GM23338 (cell line): ENCODE measurements at regions not wholly inside any gene's neighbourhood (a gene's known extent, or its start where the extent isn't known, plus 50 kb on each side); places are given as distances from the start of the nearest gene placed in this dataset.

Experiments used
- ATAC-seq: fragments of 200-7000 bp; cut with Tn5 transposase; 3 replicates; pipeline ENCODE4 v1.9.1; 2020
- DNase-seq: peaks from one replicate; pipeline ENCODE4 v3.0.0-alpha.2; 2015; ENCODE audit warnings: low spot score
- H2AFZ ChIP-seq: fragments of 200-600 bp; sonication (generic); 2 replicates; pipeline ENCODE4 v1.8.0; 2016; ENCODE audit warnings: antibody characterized with exemption, mild to moderate bottlenecking, moderate library complexity
- H3F3A ChIP-seq: fragments of 200-600 bp; sonication (generic); replicated peaks from 2 replicates; pipeline ENCODE4 v1.8.0; 2017; ENCODE audit warnings: antibody characterized with exemption, mixed run types, low read depth
- H3K27ac ChIP-seq: fragments of 200-600 bp; sonication (generic); 2 replicates; pipeline ENCODE4 v1.6.1; 2016; ENCODE audit warnings: low read depth
- H3K27me3 ChIP-seq: fragments of 200-600 bp; sonication (generic); 2 replicates; pipeline ENCODE4 v1.8.0; 2016; ENCODE audit warnings: mild to moderate bottlenecking, mixed run types, moderate library complexity; ENCODE audit not compliant: insufficient read depth
- H3K36me3 ChIP-seq: fragments of 200-600 bp; sonication (generic); 2 replicates; pipeline ENCODE4 v1.8.0; 2016; ENCODE audit warnings: mild to moderate bottlenecking; ENCODE audit not compliant: insufficient read depth
- H3K4me1 ChIP-seq: fragments of 200-600 bp; sonication (generic); 2 replicates; pipeline ENCODE4 v1.8.0; 2016; ENCODE audit warnings: mild to moderate bottlenecking, moderate library complexity; ENCODE audit not compliant: insufficient read depth
- H3K4me2 ChIP-seq: fragments of 200-600 bp; sonication (generic); 2 replicates; pipeline ENCODE4 v1.7.1; 2017; ENCODE audit warnings: mixed run types
- H3K4me3 ChIP-seq: fragments of 200-600 bp; sonication (generic); 2 replicates; pipeline ENCODE4 v1.6.1; 2016; ENCODE audit warnings: mixed run types
- H3K79me2 ChIP-seq: fragments of 200-600 bp; sonication (generic); replicated peaks from 2 replicates; pipeline ENCODE4 v1.8.0; 2017; ENCODE audit warnings: mild to moderate bottlenecking; ENCODE audit not compliant: insufficient read depth
- H3K9me2 ChIP-seq: fragments of 200-600 bp; sonication (generic); 2 replicates; pipeline ENCODE4 v1.8.0; 2017; ENCODE audit not compliant: insufficient read depth
- H4K20me1 ChIP-seq: fragments of 200-600 bp; sonication (generic); replicated peaks from 2 replicates; pipeline ENCODE4 v1.8.0; 2017; ENCODE audit warnings: mild to moderate bottlenecking; ENCODE audit not compliant: insufficient read depth
- H3K27ac Mint-ChIP-seq: 2 replicates; pipeline ENCODE4 v1.8.0; 2020; ENCODE audit warnings: inconsistent platforms, mild to moderate bottlenecking, moderate library complexity, mixed read lengths
- H3K27me3 Mint-ChIP-seq: 3 replicates; pipeline ENCODE4 v1.8.0; 2022; ENCODE audit warnings: low read depth, mild to moderate bottlenecking, moderate library complexity, mixed read lengths, inconsistent platforms; ENCODE audit not compliant: insufficient read depth, poor library complexity
- H3K36me3 Mint-ChIP-seq: 3 replicates; pipeline ENCODE4 v1.8.0; 2021; ENCODE audit warnings: low read depth, mild to moderate bottlenecking, inconsistent platforms, moderate library complexity, mixed read lengths
- H3K4me1 Mint-ChIP-seq: 3 replicates; pipeline ENCODE4 v1.8.0; 2020; ENCODE audit warnings: mild to moderate bottlenecking, inconsistent platforms, mixed read lengths
- H3K4me3 Mint-ChIP-seq: 3 replicates; pipeline ENCODE4 v1.8.0; 2021; ENCODE audit warnings: moderate library complexity, mild to moderate bottlenecking, inconsistent platforms, mixed read lengths
- H3K9me3 Mint-ChIP-seq: 3 replicates; pipeline ENCODE4 v1.8.0; 2020; ENCODE audit warnings: moderate library complexity, mild to moderate bottlenecking, inconsistent platforms, mixed read lengths
- CREB1 ChIP-seq: fragments of 250-450 bp; sonication (Bioruptor Pico); IDR thresholded peaks from 2 replicates; pipeline ENCODE4 v1.5.0; 2020; ENCODE audit warnings: low read depth, mild to moderate bottlenecking, moderate library complexity
- EZH2 ChIP-seq: fragments of 200-600 bp; sonication (generic); IDR thresholded peaks from one replicate; pipeline ENCODE4 v1.8.0; 2017; ENCODE audit warnings: antibody characterized with exemption, mild to moderate bottlenecking, low read depth; ENCODE audit not compliant: unreplicated experiment
- EZH2phosphoT487 ChIP-seq: fragments of 200-600 bp; sonication (generic); IDR thresholded peaks from one replicate; pipeline ENCODE4 v1.8.1; 2018; ENCODE audit warnings: antibody characterized with exemption; ENCODE audit not compliant: unreplicated experiment
- JUNB ChIP-seq: IDR thresholded peaks from one replicate; pipeline ENCODE4 v1.6.1; 2016; ENCODE audit warnings: antibody characterized with exemption; ENCODE audit not compliant: unreplicated experiment
- NANOG ChIP-seq: IDR thresholded peaks from 2 replicates; pipeline ENCODE4 v1.6.1; 2016; ENCODE audit warnings: antibody characterized with exemption, borderline replicate concordance
- POLR2AphosphoS5 ChIP-seq: IDR thresholded peaks from 2 replicates; pipeline ENCODE4 v1.6.1; 2016; ENCODE audit warnings: antibody characterized with exemption, low read depth
- STAT1 ChIP-seq: IDR thresholded peaks from one replicate; pipeline ENCODE4 v1.6.1; 2016; ENCODE audit warnings: antibody characterized with exemption; ENCODE audit not compliant: unreplicated experiment
- ZNF114 ChIP-seq: fragments of 250-450 bp; sonication (Bioruptor Pico); IDR thresholded peaks from 2 replicates; pipeline ENCODE4 v1.5.0; 2020; ENCODE audit warnings: mild to moderate bottlenecking, moderate library complexity
- ZNF331 ChIP-seq: fragments of 250-450 bp; sonication (Bioruptor Pico); IDR thresholded peaks from 2 replicates; pipeline ENCODE4 v1.5.0; 2020; ENCODE audit warnings: low read depth, mild to moderate bottlenecking, moderate library complexity
- TF ChIP-seq, protein P1 (sequence below): fragments of 250-450 bp; sonication (Bioruptor Pico); IDR thresholded peaks from 2 replicates; pipeline ENCODE4 v1.5.0; 2020; ENCODE audit warnings: mild to moderate bottlenecking, moderate library complexity
- TF ChIP-seq, protein P2 (sequence below): IDR thresholded peaks from 2 replicates; pipeline ENCODE4 v1.6.1; 2016; ENCODE audit warnings: antibody characterized with exemption
- TF ChIP-seq, protein P3 (sequence below): IDR thresholded peaks from one replicate; pipeline ENCODE4 v1.6.1; 2018; ENCODE audit warnings: antibody characterized with exemption; ENCODE audit not compliant: unreplicated experiment
- TF ChIP-seq, protein P4 (sequence below), 2 experiments: fragments of 200-600 bp in 1 of 2; sonication (generic) in 1 of 2; conservative IDR thresholded peaks; 2 replicates each; pipeline versions ENCODE4 v1.5.1 to v1.6.1; 2016 to 2017; ENCODE audit warnings: antibody characterized with exemption in 2 of 2, low read depth in 2 of 2, mild to moderate bottlenecking in 2 of 2, moderate library complexity in 1 of 2

DNA sequence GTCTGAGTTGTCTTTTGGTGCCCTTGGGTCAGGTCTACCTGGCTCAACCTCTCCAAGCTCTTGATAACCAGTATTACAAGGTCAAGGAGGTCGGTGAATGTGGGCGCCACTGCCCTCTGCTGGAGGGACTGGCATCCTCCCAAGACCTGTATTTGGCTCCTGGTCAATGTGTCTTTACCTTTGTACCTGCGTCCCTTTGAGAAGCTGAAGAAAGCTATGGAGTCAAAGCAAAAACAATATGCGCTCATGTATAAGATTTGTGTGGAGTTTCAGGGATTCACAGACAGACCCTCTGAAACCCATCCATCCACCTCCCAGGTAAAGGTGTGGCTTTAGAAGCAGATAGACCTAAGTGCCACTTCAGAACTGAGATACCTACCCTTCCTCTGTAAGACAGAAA is 61.8 kb upstream of the NBL1 start:
- Mint-ChIP-seq H3K9me3 (no peaks in the 10 kb centered on the region), H3K4me3 (no peak overlapping the region), H3K36me3 (no peaks in the 10 kb centered on the region), H3K27me3 (peaks cover 2% of the 10 kb centered on the region), H3K4me1 (no peaks in the 10 kb centered on the region; the same call in 2 of the 3 replicates), H3K27ac (no peak overlapping the region)
- H3K4me3 ChIP-seq: no peak overlapping the region
- H4K20me1 ChIP-seq: no peaks in the 10 kb centered on the region
- H3K27me3 ChIP-seq: no peaks in the 10 kb centered on the region
- H3K27ac ChIP-seq: no peak overlapping the region
- no peaks in the 10 kb centered on the region for H3K4me1 ChIP-seq
- DNase-seq: peak; percentile 87
- peak; percentile 100 for ATAC-seq
- no peaks in the 10 kb centered on the region for H3F3A ChIP-seq
- no peak overlapping the region for H3K4me2 ChIP-seq
- TF ChIP-seq JUNB: no peak
- TF ChIP-seq NANOG: no peak
- TF ChIP-seq, protein P1, sequence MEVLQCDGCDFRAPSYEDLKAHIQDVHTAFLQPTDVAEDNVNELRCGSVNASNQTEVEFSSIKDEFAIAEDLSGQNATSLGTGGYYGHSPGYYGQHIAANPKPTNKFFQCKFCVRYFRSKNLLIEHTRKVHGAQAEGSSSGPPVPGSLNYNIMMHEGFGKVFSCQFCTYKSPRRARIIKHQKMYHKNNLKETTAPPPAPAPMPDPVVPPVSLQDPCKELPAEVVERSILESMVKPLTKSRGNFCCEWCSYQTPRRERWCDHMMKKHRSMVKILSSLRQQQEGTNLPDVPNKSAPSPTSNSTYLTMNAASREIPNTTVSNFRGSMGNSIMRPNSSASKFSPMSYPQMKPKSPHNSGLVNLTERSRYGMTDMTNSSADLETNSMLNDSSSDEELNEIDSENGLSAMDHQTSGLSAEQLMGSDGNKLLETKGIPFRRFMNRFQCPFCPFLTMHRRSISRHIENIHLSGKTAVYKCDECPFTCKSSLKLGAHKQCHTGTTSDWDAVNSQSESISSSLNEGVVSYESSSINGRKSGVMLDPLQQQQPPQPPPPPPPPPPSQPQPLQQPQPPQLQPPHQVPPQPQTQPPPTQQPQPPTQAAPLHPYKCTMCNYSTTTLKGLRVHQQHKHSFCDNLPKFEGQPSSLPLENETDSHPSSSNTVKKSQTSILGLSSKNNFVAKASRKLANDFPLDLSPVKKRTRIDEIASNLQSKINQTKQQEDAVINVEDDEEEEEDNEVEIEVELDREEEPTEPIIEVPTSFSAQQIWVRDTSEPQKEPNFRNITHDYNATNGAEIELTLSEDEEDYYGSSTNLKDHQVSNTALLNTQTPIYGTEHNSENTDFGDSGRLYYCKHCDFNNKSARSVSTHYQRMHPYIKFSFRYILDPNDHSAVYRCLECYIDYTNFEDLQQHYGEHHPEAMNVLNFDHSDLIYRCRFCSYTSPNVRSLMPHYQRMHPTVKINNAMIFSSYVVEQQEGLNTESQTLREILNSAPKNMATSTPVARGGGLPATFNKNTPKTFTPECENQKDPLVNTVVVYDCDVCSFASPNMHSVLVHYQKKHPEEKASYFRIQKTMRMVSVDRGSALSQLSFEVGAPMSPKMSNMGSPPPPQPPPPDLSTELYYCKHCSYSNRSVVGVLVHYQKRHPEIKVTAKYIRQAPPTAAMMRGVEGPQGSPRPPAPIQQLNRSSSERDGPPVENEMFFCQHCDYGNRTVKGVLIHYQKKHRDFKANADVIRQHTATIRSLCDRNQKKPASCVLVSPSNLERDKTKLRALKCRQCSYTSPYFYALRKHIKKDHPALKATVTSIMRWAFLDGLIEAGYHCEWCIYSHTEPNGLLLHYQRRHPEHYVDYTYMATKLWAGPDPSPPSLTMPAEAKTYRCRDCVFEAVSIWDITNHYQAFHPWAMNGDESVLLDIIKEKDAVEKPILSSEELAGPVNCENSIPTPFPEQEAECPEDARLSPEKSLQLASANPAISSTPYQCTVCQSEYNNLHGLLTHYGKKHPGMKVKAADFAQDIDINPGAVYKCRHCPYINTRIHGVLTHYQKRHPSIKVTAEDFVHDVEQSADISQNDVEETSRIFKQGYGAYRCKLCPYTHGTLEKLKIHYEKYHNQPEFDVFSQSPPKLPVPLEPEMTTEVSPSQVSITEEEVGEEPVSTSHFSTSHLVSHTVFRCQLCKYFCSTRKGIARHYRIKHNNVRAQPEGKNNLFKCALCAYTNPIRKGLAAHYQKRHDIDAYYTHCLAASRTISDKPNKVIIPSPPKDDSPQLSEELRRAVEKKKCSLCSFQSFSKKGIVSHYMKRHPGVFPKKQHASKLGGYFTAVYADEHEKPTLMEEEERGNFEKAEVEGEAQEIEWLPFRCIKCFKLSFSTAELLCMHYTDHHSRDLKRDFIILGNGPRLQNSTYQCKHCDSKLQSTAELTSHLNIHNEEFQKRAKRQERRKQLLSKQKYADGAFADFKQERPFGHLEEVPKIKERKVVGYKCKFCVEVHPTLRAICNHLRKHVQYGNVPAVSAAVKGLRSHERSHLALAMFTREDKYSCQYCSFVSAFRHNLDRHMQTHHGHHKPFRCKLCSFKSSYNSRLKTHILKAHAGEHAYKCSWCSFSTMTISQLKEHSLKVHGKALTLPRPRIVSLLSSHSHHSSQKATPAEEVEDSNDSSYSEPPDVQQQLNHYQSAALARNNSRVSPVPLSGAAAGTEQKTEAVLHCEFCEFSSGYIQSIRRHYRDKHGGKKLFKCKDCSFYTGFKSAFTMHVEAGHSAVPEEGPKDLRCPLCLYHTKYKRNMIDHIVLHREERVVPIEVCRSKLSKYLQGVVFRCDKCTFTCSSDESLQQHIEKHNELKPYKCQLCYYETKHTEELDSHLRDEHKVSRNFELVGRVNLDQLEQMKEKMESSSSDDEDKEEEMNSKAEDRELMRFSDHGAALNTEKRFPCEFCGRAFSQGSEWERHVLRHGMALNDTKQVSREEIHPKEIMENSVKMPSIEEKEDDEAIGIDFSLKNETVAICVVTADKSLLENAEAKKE (CRISPR knock-in tag): peak; percentile 22; the same call in 1 of the 2 replicates
- no peak for TF ChIP-seq ZNF331 (CRISPR knock-in tag)
- TF ChIP-seq, protein P2, sequence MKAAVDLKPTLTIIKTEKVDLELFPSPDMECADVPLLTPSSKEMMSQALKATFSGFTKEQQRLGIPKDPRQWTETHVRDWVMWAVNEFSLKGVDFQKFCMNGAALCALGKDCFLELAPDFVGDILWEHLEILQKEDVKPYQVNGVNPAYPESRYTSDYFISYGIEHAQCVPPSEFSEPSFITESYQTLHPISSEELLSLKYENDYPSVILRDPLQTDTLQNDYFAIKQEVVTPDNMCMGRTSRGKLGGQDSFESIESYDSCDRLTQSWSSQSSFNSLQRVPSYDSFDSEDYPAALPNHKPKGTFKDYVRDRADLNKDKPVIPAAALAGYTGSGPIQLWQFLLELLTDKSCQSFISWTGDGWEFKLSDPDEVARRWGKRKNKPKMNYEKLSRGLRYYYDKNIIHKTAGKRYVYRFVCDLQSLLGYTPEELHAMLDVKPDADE: no peak
- no peak for TF ChIP-seq STAT1
- TF ChIP-seq POLR2AphosphoS5: no peak
- TF ChIP-seq, protein P3, sequence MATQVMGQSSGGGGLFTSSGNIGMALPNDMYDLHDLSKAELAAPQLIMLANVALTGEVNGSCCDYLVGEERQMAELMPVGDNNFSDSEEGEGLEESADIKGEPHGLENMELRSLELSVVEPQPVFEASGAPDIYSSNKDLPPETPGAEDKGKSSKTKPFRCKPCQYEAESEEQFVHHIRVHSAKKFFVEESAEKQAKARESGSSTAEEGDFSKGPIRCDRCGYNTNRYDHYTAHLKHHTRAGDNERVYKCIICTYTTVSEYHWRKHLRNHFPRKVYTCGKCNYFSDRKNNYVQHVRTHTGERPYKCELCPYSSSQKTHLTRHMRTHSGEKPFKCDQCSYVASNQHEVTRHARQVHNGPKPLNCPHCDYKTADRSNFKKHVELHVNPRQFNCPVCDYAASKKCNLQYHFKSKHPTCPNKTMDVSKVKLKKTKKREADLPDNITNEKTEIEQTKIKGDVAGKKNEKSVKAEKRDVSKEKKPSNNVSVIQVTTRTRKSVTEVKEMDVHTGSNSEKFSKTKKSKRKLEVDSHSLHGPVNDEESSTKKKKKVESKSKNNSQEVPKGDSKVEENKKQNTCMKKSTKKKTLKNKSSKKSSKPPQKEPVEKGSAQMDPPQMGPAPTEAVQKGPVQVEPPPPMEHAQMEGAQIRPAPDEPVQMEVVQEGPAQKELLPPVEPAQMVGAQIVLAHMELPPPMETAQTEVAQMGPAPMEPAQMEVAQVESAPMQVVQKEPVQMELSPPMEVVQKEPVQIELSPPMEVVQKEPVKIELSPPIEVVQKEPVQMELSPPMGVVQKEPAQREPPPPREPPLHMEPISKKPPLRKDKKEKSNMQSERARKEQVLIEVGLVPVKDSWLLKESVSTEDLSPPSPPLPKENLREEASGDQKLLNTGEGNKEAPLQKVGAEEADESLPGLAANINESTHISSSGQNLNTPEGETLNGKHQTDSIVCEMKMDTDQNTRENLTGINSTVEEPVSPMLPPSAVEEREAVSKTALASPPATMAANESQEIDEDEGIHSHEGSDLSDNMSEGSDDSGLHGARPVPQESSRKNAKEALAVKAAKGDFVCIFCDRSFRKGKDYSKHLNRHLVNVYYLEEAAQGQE: no peak
- TF ChIP-seq CREB1 (CRISPR knock-in tag): no peak
- TF ChIP-seq, protein P4, sequence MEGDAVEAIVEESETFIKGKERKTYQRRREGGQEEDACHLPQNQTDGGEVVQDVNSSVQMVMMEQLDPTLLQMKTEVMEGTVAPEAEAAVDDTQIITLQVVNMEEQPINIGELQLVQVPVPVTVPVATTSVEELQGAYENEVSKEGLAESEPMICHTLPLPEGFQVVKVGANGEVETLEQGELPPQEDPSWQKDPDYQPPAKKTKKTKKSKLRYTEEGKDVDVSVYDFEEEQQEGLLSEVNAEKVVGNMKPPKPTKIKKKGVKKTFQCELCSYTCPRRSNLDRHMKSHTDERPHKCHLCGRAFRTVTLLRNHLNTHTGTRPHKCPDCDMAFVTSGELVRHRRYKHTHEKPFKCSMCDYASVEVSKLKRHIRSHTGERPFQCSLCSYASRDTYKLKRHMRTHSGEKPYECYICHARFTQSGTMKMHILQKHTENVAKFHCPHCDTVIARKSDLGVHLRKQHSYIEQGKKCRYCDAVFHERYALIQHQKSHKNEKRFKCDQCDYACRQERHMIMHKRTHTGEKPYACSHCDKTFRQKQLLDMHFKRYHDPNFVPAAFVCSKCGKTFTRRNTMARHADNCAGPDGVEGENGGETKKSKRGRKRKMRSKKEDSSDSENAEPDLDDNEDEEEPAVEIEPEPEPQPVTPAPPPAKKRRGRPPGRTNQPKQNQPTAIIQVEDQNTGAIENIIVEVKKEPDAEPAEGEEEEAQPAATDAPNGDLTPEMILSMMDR (conservative IDR thresholded peaks at IDR 0.05; ENCODE audit: low read depth in 2 of 2): peak; percentile 90 to 97
- no peak for TF ChIP-seq ZNF114 (CRISPR knock-in tag)
- no peak for TF ChIP-seq EZH2phosphoT487
- no peak for TF ChIP-seq EZH2
- H3K36me3 ChIP-seq: no peaks in the 10 kb centered on the region
- no peaks in the 10 kb centered on the region for H3K79me2 ChIP-seq
- no peak overlapping the region for H2AFZ ChIP-seq
- H3K9me2 ChIP-seq: no peaks in the 10 kb centered on the region
